ENCODE measurements at regions not wholly inside any gene's neighbourhood (a gene's known extent, or its start where the extent isn't known, plus 50 kb on each side); places are given as distances from the start of the nearest gene placed in this dataset.

GRCh38 chr2:234754126-234754525 lies 197.7 kb upstream of the SH3BP4 start:
- CTCF ChIA-PET: no interaction called here
- H3K4me2 ChIP-seq (ENCODE audit: control insufficient read depth, insufficient read depth): no peak overlapping the region

More at GRCh38 chr2:234754126-234754525, 197.7 kb upstream of the SH3BP4 start:
- Histone ChIP-seq H3K36me3 (ENCODE audit: control insufficient read depth in 2 of 2, insufficient read depth in 2 of 2, low read length in 1 of 2) (no peaks in the 10 kb centered on the region), H3K27ac (ENCODE audit: control insufficient read depth, insufficient read depth) (no peak overlapping the region), H3K4me1 (ENCODE audit: control insufficient read depth, insufficient read depth, low read length) (no peaks in the 10 kb centered on the region), H2AFZ (ENCODE audit: control insufficient read depth, low read depth, low read length) (no peak overlapping the region), H4K20me1 (ENCODE audit: control insufficient read depth, insufficient read depth) (no peaks in the 10 kb centered on the region), H3K9me3 (replicated peaks; ENCODE audit: control insufficient read depth, insufficient read depth, low read length) (no peaks in the 10 kb centered on the region), H3K79me2 (ENCODE audit: control insufficient read depth, insufficient read depth, low read length) (no peaks in the 10 kb centered on the region), H3K27me3 (replicated peaks in 1 of 2; ENCODE audit: control insufficient read depth in 2 of 2, insufficient read depth in 2 of 2, low read length in 1 of 2) (no peaks in the 10 kb centered on the region), H3K4me3 (no peak overlapping the region), H3K9ac (ENCODE audit: control insufficient read depth, insufficient read depth, low read length) (no peak overlapping the region)
- ATAC-seq: no peak
- ChIA-PET POLR2A (no interaction called here), RAD21 (ENCODE audit: unreplicated experiment) (no interaction called here), SMC1A (ENCODE audit: uncharacterized antibody, unreplicated experiment) (no interaction called here)
- BruUV-seq (replicated peaks): no TSS peak
- DNase-seq (ENCODE audit: low read depth, low spot score): no peak
- in situ Hi-C loops (cut with MboI): no loop called here
- FAIRE-seq: no peak
- intact Hi-C loops (cut with micrococcal nuclease; ENCODE audit: unreplicated experiment): no loop called here
- no peak for TF ChIP-seq CEBPZ (IDR thresholded peaks at IDR 0.05; ENCODE audit: low read depth, low read length)
- no peak for TF ChIP-seq MLLT1 (IDR thresholded peaks at IDR 0.05)
- no peak for TF ChIP-seq MXI1 (IDR thresholded peaks at IDR 0.05; ENCODE audit: low read depth, low read length)
- no peak for TF ChIP-seq ZNF274 (IDR thresholded peaks at IDR 0.05; ENCODE audit: insufficient read depth, insufficient read length)
- no peak for TF ChIP-seq BACH1 (IDR thresholded peaks at IDR 0.05; ENCODE audit: borderline replicate concordance)
- no peak for TF ChIP-seq EP300 (IDR thresholded peaks at IDR 0.05; ENCODE audit: borderline replicate concordance in 1 of 2, control insufficient read depth in 1 of 2, low read depth in 2 of 2, low read length in 2 of 2)
- no peak for TF ChIP-seq USF2 (IDR thresholded peaks at IDR 0.05; ENCODE audit: borderline replicate concordance, low read depth, low read length)
- TF ChIP-seq, protein P1, sequence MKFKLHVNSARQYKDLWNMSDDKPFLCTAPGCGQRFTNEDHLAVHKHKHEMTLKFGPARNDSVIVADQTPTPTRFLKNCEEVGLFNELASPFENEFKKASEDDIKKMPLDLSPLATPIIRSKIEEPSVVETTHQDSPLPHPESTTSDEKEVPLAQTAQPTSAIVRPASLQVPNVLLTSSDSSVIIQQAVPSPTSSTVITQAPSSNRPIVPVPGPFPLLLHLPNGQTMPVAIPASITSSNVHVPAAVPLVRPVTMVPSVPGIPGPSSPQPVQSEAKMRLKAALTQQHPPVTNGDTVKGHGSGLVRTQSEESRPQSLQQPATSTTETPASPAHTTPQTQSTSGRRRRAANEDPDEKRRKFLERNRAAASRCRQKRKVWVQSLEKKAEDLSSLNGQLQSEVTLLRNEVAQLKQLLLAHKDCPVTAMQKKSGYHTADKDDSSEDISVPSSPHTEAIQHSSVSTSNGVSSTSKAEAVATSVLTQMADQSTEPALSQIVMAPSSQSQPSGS (IDR thresholded peaks at IDR 0.05; ENCODE audit: low read length): no peak
- TF ChIP-seq TCF12 (IDR thresholded peaks at IDR 0.05; ENCODE audit: low read depth, low read length): no peak
- no peak for TF ChIP-seq JUNB (IDR thresholded peaks at IDR 0.05)
- TF ChIP-seq STAT1 (conservative IDR thresholded peaks at IDR 0.05): no peak
- no peak for TF ChIP-seq ZNF24 (IDR thresholded peaks at IDR 0.05)
- TF ChIP-seq POLR2AphosphoS2 (IDR thresholded peaks at IDR 0.05; ENCODE audit: low read depth, low read length): no peak
- TF ChIP-seq BRCA1 (IDR thresholded peaks at IDR 0.05; ENCODE audit: low read depth, low read length): no peak
- no peak for TF ChIP-seq CHD2 (IDR thresholded peaks at IDR 0.05; ENCODE audit: borderline replicate concordance, low read depth, low read length)
- 27% methylated on average over 8 of the region's 8 CpGs for WGBS (ENCODE audit: insufficient coverage, insufficient replicate concordance, low lambda C conversion rate, missing lambda C conversion rate)
